HG03175 (cell line): ENCODE measurements at regions not wholly inside any gene's neighbourhood (a gene's known extent, or its start where the extent isn't known, plus 50 kb on each side); places are given as distances from the start of the nearest gene placed in this dataset.

Experiments
- ATAC-seq: cut with Tn5 transposase; IDR thresholded peaks from one replicate; pipeline ENCODE4 v1.9.1; 2021; ENCODE audit warnings: mild to moderate bottlenecking, moderate library complexity; ENCODE audit not compliant: unreplicated experiment

- ATAC-seq, result no peak
Observed at GRCh38 chr1:239538239-239538988, 152.0 kb downstream of the CHRM3 start.

GRCh38 chr1:239539051-239539450 is 152.7 kb downstream of the CHRM3 start:
- ATAC-seq, result no peak

GRCh38 chr1:239539812-239540211 is 153.4 kb downstream of the CHRM3 start:
- no peak for ATAC-seq

GRCh38 chr1:239543873-239544272 is 157.5 kb downstream of the CHRM3 start:
- no peak for ATAC-seq

- no peak for ATAC-seq
Observed at GRCh38 chr1:239545466-239545865, 159.1 kb downstream of the CHRM3 start.

GRCh38 chr1:239547987-239548386 is 161.6 kb downstream of the CHRM3 start:
- no peak for ATAC-seq

GRCh38 chr1:239550178-239550577 is 163.8 kb downstream of the CHRM3 start:
- ATAC-seq, result no peak

GRCh38 chr1:239555350-239555749 is 169.0 kb downstream of the CHRM3 start:
- ATAC-seq, result no peak

- no peak for ATAC-seq
Observed at GRCh38 chr1:239558559-239558958, 172.2 kb downstream of the CHRM3 start.

GRCh38 chr1:239558991-239559390 is 172.6 kb downstream of the CHRM3 start:
- ATAC-seq, result no peak

- ATAC-seq, result no peak
Observed at GRCh38 chr1:239560921-239561320, 174.6 kb downstream of the CHRM3 start.

GRCh38 chr1:239562095-239562494 is 175.7 kb downstream of the CHRM3 start:
- ATAC-seq, result no peak

- no peak for ATAC-seq
Observed at GRCh38 chr1:239563681-239564080, 177.3 kb downstream of the CHRM3 start.

- ATAC-seq, result no peak
Observed at GRCh38 chr1:239566074-239566473, 179.7 kb downstream of the CHRM3 start.

GRCh38 chr1:239570878-239571277 is 184.5 kb downstream of the CHRM3 start:
- ATAC-seq, result no peak

GRCh38 chr1:239572183-239572582 is 185.8 kb downstream of the CHRM3 start:
- no peak for ATAC-seq

- no peak for ATAC-seq
Observed at GRCh38 chr1:239574112-239574511, 187.7 kb downstream of the CHRM3 start.

GRCh38 chr1:239575113-239575512 is 188.7 kb downstream of the CHRM3 start:
- no peak for ATAC-seq

- no peak for ATAC-seq
Observed at GRCh38 chr1:239583536-239583935, 197.2 kb downstream of the CHRM3 start.

- no peak for ATAC-seq
Observed at GRCh38 chr1:239586128-239586527, 199.8 kb downstream of the CHRM3 start.

GRCh38 chr1:239587066-239587465 is 200.7 kb downstream of the CHRM3 start:
- ATAC-seq, result no peak

- ATAC-seq, result no peak
Observed at GRCh38 chr1:239587574-239588369, 201.4 kb downstream of the CHRM3 start.
